K562 (cell line): ENCODE measurements at regions not wholly inside any gene's neighbourhood (a gene's known extent, or its start where the extent isn't known, plus 50 kb on each side); places are given as distances from the start of the nearest gene placed in this dataset.

ENCODE experiments used
- ATAC-seq: fragments of 200-7000 bp; cut with Tn5 transposase; 3 replicates; pipeline ENCODE4 v1.9.1; 2020; ENCODE audit warnings: moderate library complexity
- BruUV-seq: library from RNA; stranded (reverse); fragments of 400-500 nt; replicated peaks from 2 replicates; lab custom pipeline; 2021; lab: Mats Ljungman, UMichigan
- CTCF ChIA-PET: fragments of 300-600 bp; formaldehyde crosslinking; extraction: SDS; loops from one replicate; lab custom pipeline; 2021; ENCODE audit warnings: low intra/inter-chr PET ratio; lab: Yijun Ruan, JAX
- POLR2A ChIA-PET: fragments of 300-600, 350-650 bp; sonication (Branson Sonifier 250); formaldehyde crosslinking; extraction: SDS; loops from one replicate; lab custom pipeline; 2021; ENCODE audit warnings: antibody characterized with exemption, inconsistent platforms; lab: Yijun Ruan, JAX
- DNase-seq, 4 experiments: peaks; one replicate each; pipeline versions ENCODE4 v3.0.0 to v3.0.0-alpha.2; 2011 to 2018; ENCODE audit warnings: low spot score in 3 of 4, mixed read lengths in 3 of 4; ENCODE audit errors: extremely low read depth in 1 of 4
- FAIRE-seq: peaks from 2 replicates; lab custom pipeline; 2011; peaks lifted over from hg19 to GRCh38; lab: Jason Lieb, UNC
- H2AFZ ChIP-seq: 2 replicates; pipeline ENCODE4 v1.6.0; 2011; ENCODE audit warnings: low read depth, low read length, control low read depth, inconsistent platforms
- H3K27ac ChIP-seq: fragments of 200-600 bp; 3 replicates; pipeline ENCODE4 v1.8.0; 2011; ENCODE audit warnings: low read depth, mild to moderate bottlenecking, control low read depth, inconsistent platforms, low read length, moderate library complexity, mixed read lengths; ENCODE audit errors: extremely low read depth
- H3K27me3 ChIP-seq, 2 experiments: fragments of 300-600 bp in 1 of 2; 2 replicates in 1 of 2; 3 replicates in 1 of 2; pipeline versions ENCODE4 v1.6.0 to v1.8.0; 2011; ENCODE audit warnings: inconsistent platforms in 2 of 2, low read length in 2 of 2, mild to moderate bottlenecking in 1 of 2, mixed read lengths in 1 of 2, moderate library complexity in 1 of 2; ENCODE audit not compliant: control insufficient read depth in 2 of 2, insufficient read depth in 2 of 2
- H3K36me3 ChIP-seq: fragments of 300-600 bp; 3 replicates; pipeline ENCODE4 v1.8.0; 2011; ENCODE audit warnings: mild to moderate bottlenecking, low read length, inconsistent platforms; ENCODE audit not compliant: control insufficient read depth, insufficient read depth
- H3K4me1 ChIP-seq, 2 experiments: fragments of 200-600 bp in 1 of 2; replicated peaks in 1 of 2; 2 replicates in 1 of 2; 3 replicates in 1 of 2; pipeline versions ENCODE4 v1.5.1 to v1.8.0; 2011; ENCODE audit warnings: inconsistent platforms in 2 of 2, low read length in 2 of 2, mild to moderate bottlenecking in 1 of 2, mixed read lengths in 1 of 2, moderate library complexity in 1 of 2; ENCODE audit not compliant: control insufficient read depth in 2 of 2, insufficient read depth in 2 of 2
- H3K4me2 ChIP-seq: 2 replicates; pipeline ENCODE4 v1.6.1; 2011; ENCODE audit warnings: low read length, control low read depth, inconsistent platforms, mixed read lengths; ENCODE audit not compliant: insufficient read depth
- H3K4me3 ChIP-seq: fragments of 200-600 bp; sonication (generic), shearing (Covaris generic); 2 replicates; pipeline ENCODE4 v1.5.1; 2016; ENCODE audit warnings: control low read depth, inconsistent platforms
- H3K79me2 ChIP-seq: fragments of 200-600 bp; 3 replicates; pipeline ENCODE4 v1.8.0; 2011; ENCODE audit warnings: low read length, inconsistent platforms; ENCODE audit not compliant: control insufficient read depth, insufficient read depth
- H3K9ac ChIP-seq, 2 experiments: 2 replicates each; pipeline versions ENCODE4 v1.6.0 to v1.6.1; 2011; ENCODE audit warnings: low read depth in 2 of 2, low read length in 2 of 2, control low read depth in 1 of 2, inconsistent platforms in 1 of 2, mild to moderate bottlenecking in 1 of 2, mixed read lengths in 1 of 2; ENCODE audit not compliant: insufficient read depth in 1 of 2
- H3K9me1 ChIP-seq: one replicate; pipeline ENCODE4 v1.6.0; 2011; ENCODE audit warnings: inconsistent platforms, mild to moderate bottlenecking, low read length, moderate library complexity; ENCODE audit not compliant: control insufficient read depth, insufficient read depth
- H3K9me3 ChIP-seq: replicated peaks from 2 replicates; pipeline ENCODE4 v1.5.1; 2011; ENCODE audit warnings: low read depth, low read length, inconsistent platforms; ENCODE audit not compliant: control insufficient read depth, insufficient read depth
- H4K20me1 ChIP-seq: replicated peaks from 2 replicates; pipeline ENCODE4 v1.6.1; 2011; ENCODE audit warnings: low read length, inconsistent platforms, mixed read lengths; ENCODE audit not compliant: control insufficient read depth, insufficient read depth
- CBX1 ChIP-seq: sonication (generic); IDR thresholded peaks from 2 replicates; pipeline ENCODE4 v1.6.1; 2016; ENCODE audit warnings: antibody characterized with exemption, low read depth, mild to moderate bottlenecking
- CC2D1A ChIP-seq: fragments of 450-650 bp; IDR thresholded peaks from 2 replicates; pipeline ENCODE4 v1.6.1; 2017; ENCODE audit warnings: mild to moderate bottlenecking
- CHD4 ChIP-seq: fragments of 200-600 bp; sonication (generic); IDR thresholded peaks from 3 replicates; pipeline ENCODE4 v1.6.1; 2012; ENCODE audit warnings: low read depth, mild to moderate bottlenecking, mixed read lengths, low read length, inconsistent platforms; ENCODE audit not compliant: insufficient read depth, insufficient replicate concordance, poor library complexity, severe bottlenecking
- EWSR1 ChIP-seq: fragments of 450-650 bp; IDR thresholded peaks from 2 replicates; pipeline ENCODE4 v1.6.1; 2018; ENCODE audit warnings: borderline replicate concordance, mild to moderate bottlenecking, low read depth, moderate library complexity; ENCODE audit not compliant: partially characterized antibody
- KDM4B ChIP-seq, 2 experiments: fragments of 450-650 bp in 1 of 2; sonication (generic) in 1 of 2; IDR thresholded peaks; 2 replicates each; pipeline ENCODE4 v1.6.1; 2016 to 2017; ENCODE audit warnings: borderline replicate concordance in 2 of 2, antibody characterized with exemption in 1 of 2, low read depth in 1 of 2, mild to moderate bottlenecking in 1 of 2
- MED1 ChIP-seq: sonication (generic); formaldehyde crosslinking; IDR thresholded peaks from 2 replicates; pipeline ENCODE4 v1.8.1; 2023; ENCODE audit warnings: missing genetic modification reagents, borderline replicate concordance
- MIER1 ChIP-seq: fragments of 450-650 bp; IDR thresholded peaks from 2 replicates; pipeline ENCODE4 v1.6.1; 2016; ENCODE audit warnings: antibody characterized with exemption, mild to moderate bottlenecking, low read depth
- NR1H2 ChIP-seq: sonication (generic); formaldehyde crosslinking; IDR thresholded peaks from 2 replicates; pipeline ENCODE4 v1.4.0; 2020; ENCODE audit warnings: mild to moderate bottlenecking, missing genetic modification reagents
- POLR3G ChIP-seq: IDR thresholded peaks from 2 replicates; pipeline ENCODE4 v1.6.1; 2011; ENCODE audit not compliant: insufficient read length, insufficient replicate concordance; ENCODE audit errors: extremely low read depth
- TCF7 ChIP-seq: sonication (generic); IDR thresholded peaks from 2 replicates; pipeline ENCODE4 v1.6.1; 2016; ENCODE audit warnings: antibody characterized with exemption, borderline replicate concordance
- XRCC5 ChIP-seq: fragments of 200-400 bp; formaldehyde crosslinking; IDR thresholded peaks from 2 replicates; pipeline ENCODE4 v1.6.1; 2017; ENCODE audit warnings: low read depth, mild to moderate bottlenecking, low read length
- ZFP30 ChIP-seq: fragments of 250-450 bp; sonication (Bioruptor Pico); IDR thresholded peaks from 2 replicates; pipeline ENCODE4 v1.8.0; 2022; ENCODE audit warnings: moderate library complexity, mild to moderate bottlenecking, inconsistent platforms, borderline replicate concordance
- ZKSCAN1 ChIP-seq: fragments of 150-350 bp; IDR thresholded peaks from 2 replicates; pipeline ENCODE4 v1.6.1; 2016; ENCODE audit warnings: low read depth, low read length
- ZNF253 ChIP-seq: fragments of 250-450 bp; sonication (Bioruptor Pico); conservative IDR thresholded peaks from 2 replicates; pipeline ENCODE4 v1.6.1; 2021; ENCODE audit warnings: mild to moderate bottlenecking
- WGBS: fragments of 100-300 bp; shearing (Covaris generic); methylation state at CpG from one replicate; pipeline ENCODE4 v1.1.6; 2016; ENCODE audit warnings: low coverage, mixed read lengths; ENCODE audit not compliant: insufficient coverage; ENCODE audit errors: missing lambda C conversion rate; 5-methylcytosine and 5-hydroxymethylcytosine counted together
- in situ Hi-C: fragments of 300-500 bp; cut with MboI; formaldehyde crosslinking; loops from 4 replicates; pipeline ENCODE4 v1.15.0; 2018; ENCODE audit warnings: inconsistent platforms, mixed read lengths
- intact Hi-C: fragments of 100-400 bp; cut with micrococcal nuclease; formaldehyde crosslinking; loops from 2 replicates; pipeline ENCODE4 v1.14.2; 2022
- TF ChIP-seq, protein P1 (sequence below): fragments of 250-450 bp; sonication (Bioruptor Pico); IDR thresholded peaks from 2 replicates; pipeline ENCODE4 v1.8.0; 2022; ENCODE audit warnings: inconsistent platforms
- TF ChIP-seq, protein P2 (sequence below): fragments of 450-650 bp; IDR thresholded peaks from 2 replicates; pipeline ENCODE4 v1.7.0; 2016; ENCODE audit warnings: borderline replicate concordance

GRCh38 chr4:187090401-187090800 is 366.7 kb upstream of the FAT1 start:
- no peak for TF ChIP-seq ZKSCAN1
- TF ChIP-seq, protein P1, sequence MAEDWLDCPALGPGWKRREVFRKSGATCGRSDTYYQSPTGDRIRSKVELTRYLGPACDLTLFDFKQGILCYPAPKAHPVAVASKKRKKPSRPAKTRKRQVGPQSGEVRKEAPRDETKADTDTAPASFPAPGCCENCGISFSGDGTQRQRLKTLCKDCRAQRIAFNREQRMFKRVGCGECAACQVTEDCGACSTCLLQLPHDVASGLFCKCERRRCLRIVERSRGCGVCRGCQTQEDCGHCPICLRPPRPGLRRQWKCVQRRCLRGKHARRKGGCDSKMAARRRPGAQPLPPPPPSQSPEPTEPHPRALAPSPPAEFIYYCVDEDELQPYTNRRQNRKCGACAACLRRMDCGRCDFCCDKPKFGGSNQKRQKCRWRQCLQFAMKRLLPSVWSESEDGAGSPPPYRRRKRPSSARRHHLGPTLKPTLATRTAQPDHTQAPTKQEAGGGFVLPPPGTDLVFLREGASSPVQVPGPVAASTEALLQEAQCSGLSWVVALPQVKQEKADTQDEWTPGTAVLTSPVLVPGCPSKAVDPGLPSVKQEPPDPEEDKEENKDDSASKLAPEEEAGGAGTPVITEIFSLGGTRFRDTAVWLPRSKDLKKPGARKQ (CRISPR knock-in tag): no peak
- no peak for TF ChIP-seq CBX1
- no peak for TF ChIP-seq TCF7
- no peak for TF ChIP-seq KDM4B (IDR thresholded peaks at IDR 0.05; ENCODE audit: borderline replicate concordance in 2 of 2, low read depth in 1 of 2)
- no peak for TF ChIP-seq MIER1
- TF ChIP-seq POLR3G: no peak
- no peak for TF ChIP-seq NR1H2 (CRISPR knock-in tag)
- no peak for TF ChIP-seq XRCC5
- TF ChIP-seq ZFP30 (CRISPR knock-in tag): no peak
- TF ChIP-seq, protein P2, sequence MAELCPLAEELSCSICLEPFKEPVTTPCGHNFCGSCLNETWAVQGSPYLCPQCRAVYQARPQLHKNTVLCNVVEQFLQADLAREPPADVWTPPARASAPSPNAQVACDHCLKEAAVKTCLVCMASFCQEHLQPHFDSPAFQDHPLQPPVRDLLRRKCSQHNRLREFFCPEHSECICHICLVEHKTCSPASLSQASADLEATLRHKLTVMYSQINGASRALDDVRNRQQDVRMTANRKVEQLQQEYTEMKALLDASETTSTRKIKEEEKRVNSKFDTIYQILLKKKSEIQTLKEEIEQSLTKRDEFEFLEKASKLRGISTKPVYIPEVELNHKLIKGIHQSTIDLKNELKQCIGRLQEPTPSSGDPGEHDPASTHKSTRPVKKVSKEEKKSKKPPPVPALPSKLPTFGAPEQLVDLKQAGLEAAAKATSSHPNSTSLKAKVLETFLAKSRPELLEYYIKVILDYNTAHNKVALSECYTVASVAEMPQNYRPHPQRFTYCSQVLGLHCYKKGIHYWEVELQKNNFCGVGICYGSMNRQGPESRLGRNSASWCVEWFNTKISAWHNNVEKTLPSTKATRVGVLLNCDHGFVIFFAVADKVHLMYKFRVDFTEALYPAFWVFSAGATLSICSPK: no peak
- TF ChIP-seq EWSR1: no peak
- TF ChIP-seq CC2D1A: no peak
- no peak for TF ChIP-seq CHD4
- TF ChIP-seq ZNF253 (CRISPR knock-in tag): no peak
- no peak for TF ChIP-seq MED1 (CRISPR knock-in tag)
- POLR2A ChIA-PET: interaction anchor here (0.6 to 0.9 kb wide), 2 partner anchors 9 to 13 kb away, joined by 3 read pairs; no protein-coding TSS in a partner anchor
- Histone ChIP-seq H3K9me1 (no peaks in the 10 kb centered on the region), H3K9ac (no peak overlapping the region), H4K20me1 (no peaks in the 10 kb centered on the region), H3K36me3 (no peaks in the 10 kb centered on the region), H3K4me2 (no peak overlapping the region), H3K79me2 (no peaks in the 10 kb centered on the region), H3K4me1 (no peaks in the 10 kb centered on the region), H3K27ac (no peak overlapping the region), H3K9me3 (no peaks in the 10 kb centered on the region), H3K4me3 (no peak overlapping the region), H2AFZ (no peak overlapping the region), H3K27me3 (peaks cover 0 to 6% of the 10 kb centered on the region in 2 experiments; a peak in 2 of 5 replicates)
- DNase-seq: no peak
- in situ Hi-C loops: no loop called here
- WGBS: 0% methylated on average over 11 of the region's 11 CpGs
- CTCF ChIA-PET: no interaction called here
- BruUV-seq: no TSS peak
- ATAC-seq: no peak
- no peak for FAIRE-seq
- intact Hi-C loops: no loop called here
